ENCODE measurements at regions not wholly inside any gene's neighbourhood (a gene's known extent, or its start where the extent isn't known, plus 50 kb on each side); places are given as distances from the start of the nearest gene placed in this dataset.

- no peak for TF ChIP-seq CTCF (IDR thresholded peaks at IDR 0.05)
- DNase-seq = no peak
- Histone ChIP-seq H3K4me2 (replicated peaks; ENCODE audit: extremely low read depth, low read length, poor library complexity, severe bottlenecking) (no peak overlapping the region), H4K20me1 (ENCODE audit: insufficient read depth, low read length) (no peaks in the 10 kb centered on the region), H3K4me3 (replicated peaks in 1 of 3; ENCODE audit: low read depth in 2 of 3, low read length in 3 of 3) (no peak overlapping the region), H3K27ac (ENCODE audit: low read depth in 1 of 2, low read length in 2 of 2) (no peak overlapping the region), H3K36me3 (replicated peaks in 1 of 2; ENCODE audit: control insufficient read depth in 1 of 2, insufficient read depth in 2 of 2, low read length in 2 of 2) (no peaks in the 10 kb centered on the region), H3K9me3 (replicated peaks in 1 of 2; ENCODE audit: control insufficient read depth in 1 of 2, insufficient read depth in 1 of 2, low read length in 2 of 2) (peaks cover 6 to 7% of the 10 kb centered on the region in 2 donors), H3K79me2 (ENCODE audit: insufficient read depth, low read length) (no peaks in the 10 kb centered on the region), H2AFZ (ENCODE audit: insufficient read depth, low read depth, low read length, poor library complexity, severe bottlenecking) (no peak overlapping the region), H3K27me3 (ENCODE audit: control insufficient read depth in 2 of 2, insufficient read depth in 2 of 2, low read length in 2 of 2) (no peaks in the 10 kb centered on the region), H3K4me1 (ENCODE audit: control insufficient read depth in 1 of 2, insufficient read depth in 2 of 2, low read length in 2 of 2) (no peaks in the 10 kb centered on the region), H3K9ac (ENCODE audit: insufficient read depth, low read length, poor library complexity, severe bottlenecking) (no peak overlapping the region)
- Mint-ChIP-seq H3K27ac (no peak overlapping the region), H3K9me3 (peaks cover 0 to 3% (median 0%) of the 10 kb centered on the region in 7 donors), H3K4me3 (no peak overlapping the region), H3K4me1 (no peaks in the 10 kb centered on the region), H3K27me3 (ENCODE audit: low read depth in 3 of 3) (no peaks in the 10 kb centered on the region), H3K36me3 (no peaks in the 10 kb centered on the region)
- intact Hi-C loops (cut with micrococcal nuclease) = no loop called here
- WGBS (ENCODE audit: insufficient coverage) = 91% methylated on average over 8 of the region's 11 CpGs
Observed at GRCh38 chr2:116491292-116491691, 1323.2 kb upstream of the DDX18 start.

- Mint-ChIP-seq H3K4me1 (no peaks in the 10 kb centered on the region), H3K9me3 (peaks cover 0 to 2% (median 0%) of the 10 kb centered on the region in 7 donors), H3K27me3 (ENCODE audit: low read depth in 3 of 3) (peaks cover 0 to 1% (median 0%) of the 10 kb centered on the region in 3 donors), H3K27ac (no peak overlapping the region), H3K36me3 (no peaks in the 10 kb centered on the region), H3K4me3 (no peak overlapping the region)
- no peak overlapping the region for H3K27ac ChIP-seq (ENCODE audit: low read depth in 1 of 2, low read length in 2 of 2)
- no peaks in the 10 kb centered on the region for H3K79me2 ChIP-seq (ENCODE audit: insufficient read depth, low read length)
- no peak for DNase-seq
- 25% methylated on average over 2 of the region's 5 CpGs for WGBS (ENCODE audit: insufficient coverage)
- no peak overlapping the region for H2AFZ ChIP-seq (ENCODE audit: insufficient read depth, low read depth, low read length, poor library complexity, severe bottlenecking)
- H4K20me1 ChIP-seq (ENCODE audit: insufficient read depth, low read length) = no peaks in the 10 kb centered on the region
- H3K9me3 ChIP-seq (replicated peaks in 1 of 2; ENCODE audit: control insufficient read depth in 1 of 2, insufficient read depth in 1 of 2, low read length in 2 of 2) = no peaks in the 10 kb centered on the region
- no peaks in the 10 kb centered on the region for H3K27me3 ChIP-seq (ENCODE audit: control insufficient read depth in 2 of 2, insufficient read depth in 2 of 2, low read length in 2 of 2)
- H3K9ac ChIP-seq (ENCODE audit: insufficient read depth, low read length, poor library complexity, severe bottlenecking) = no peak overlapping the region
- no peaks in the 10 kb centered on the region for H3K4me1 ChIP-seq (ENCODE audit: control insufficient read depth in 1 of 2, insufficient read depth in 2 of 2, low read length in 2 of 2)
- no peak overlapping the region for H3K4me3 ChIP-seq (replicated peaks in 1 of 3; ENCODE audit: low read depth in 2 of 3, low read length in 3 of 3)
- intact Hi-C loops (cut with micrococcal nuclease) = no loop called here
- no peak for TF ChIP-seq CTCF (IDR thresholded peaks at IDR 0.05)
- H3K4me2 ChIP-seq (replicated peaks; ENCODE audit: extremely low read depth, low read length, poor library complexity, severe bottlenecking) = no peak overlapping the region
- H3K36me3 ChIP-seq (replicated peaks in 1 of 2; ENCODE audit: control insufficient read depth in 1 of 2, insufficient read depth in 2 of 2, low read length in 2 of 2) = no peaks in the 10 kb centered on the region
Observed at GRCh38 chr2:116499389-116499788, 1315.1 kb upstream of the DDX18 start.
